Bronchial epithelial cell (primary cell): ENCODE measurements at regions not wholly inside any gene's neighbourhood (a gene's known extent, or its start where the extent isn't known, plus 50 kb on each side); places are given as distances from the start of the nearest gene placed in this dataset.

ENCODE experiments used
- DNase-seq: peaks from one replicate; pipeline ENCODE4 v3.0.0-alpha.2; 2010; ENCODE audit warnings: low read depth
- FAIRE-seq: peaks from 2 replicates; lab custom pipeline; 2011; peaks lifted over from hg19 to GRCh38; lab: Jason Lieb, UNC
- H3K27me3 ChIP-seq: 2 replicates; pipeline ENCODE4 v1.5.1; 2011; ENCODE audit warnings: low read length; ENCODE audit not compliant: control insufficient read depth, insufficient read depth
- H3K36me3 ChIP-seq: 2 replicates; pipeline ENCODE4 v1.5.1; 2011; ENCODE audit warnings: low read length; ENCODE audit not compliant: control insufficient read depth, insufficient read depth
- H3K4me3 ChIP-seq: 2 replicates; pipeline ENCODE4 v1.5.1; 2011; ENCODE audit warnings: mild to moderate bottlenecking, low read depth, low read length, control low read depth
- TF ChIP-seq, protein P1 (sequence below): IDR thresholded peaks from 2 replicates; pipeline ENCODE4 v1.5.1; 2011; ENCODE audit warnings: mild to moderate bottlenecking, moderate library complexity, low read length, control low read depth, inconsistent platforms; ENCODE audit not compliant: insufficient read depth, severe bottlenecking

DNA sequence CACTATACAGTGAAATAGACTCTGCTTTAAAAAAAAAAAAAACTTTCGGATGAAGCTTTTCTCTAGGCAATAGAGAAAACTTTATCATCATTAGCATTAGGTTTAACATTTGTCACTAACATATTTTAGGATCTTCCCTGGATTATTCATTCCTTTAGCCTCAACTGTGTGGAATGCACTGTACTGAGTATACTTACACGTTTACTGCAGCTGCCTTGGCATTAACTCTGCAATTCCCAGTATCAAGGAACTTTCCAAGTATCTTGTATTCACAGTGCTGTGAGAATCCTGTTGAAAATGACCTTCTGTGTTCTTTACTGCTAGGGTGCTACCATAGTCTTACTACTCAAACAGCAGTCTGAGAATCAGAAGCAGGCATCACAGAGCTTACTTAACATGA is 328.2 kb upstream of the COL3A1 start:
- Histone ChIP-seq H3K4me3 (no peak overlapping the region), H3K36me3 (no peaks in the 10 kb centered on the region), H3K27me3 (no peaks in the 10 kb centered on the region)
- no peak for FAIRE-seq
- DNase-seq: no peak
- TF ChIP-seq, protein P1, sequence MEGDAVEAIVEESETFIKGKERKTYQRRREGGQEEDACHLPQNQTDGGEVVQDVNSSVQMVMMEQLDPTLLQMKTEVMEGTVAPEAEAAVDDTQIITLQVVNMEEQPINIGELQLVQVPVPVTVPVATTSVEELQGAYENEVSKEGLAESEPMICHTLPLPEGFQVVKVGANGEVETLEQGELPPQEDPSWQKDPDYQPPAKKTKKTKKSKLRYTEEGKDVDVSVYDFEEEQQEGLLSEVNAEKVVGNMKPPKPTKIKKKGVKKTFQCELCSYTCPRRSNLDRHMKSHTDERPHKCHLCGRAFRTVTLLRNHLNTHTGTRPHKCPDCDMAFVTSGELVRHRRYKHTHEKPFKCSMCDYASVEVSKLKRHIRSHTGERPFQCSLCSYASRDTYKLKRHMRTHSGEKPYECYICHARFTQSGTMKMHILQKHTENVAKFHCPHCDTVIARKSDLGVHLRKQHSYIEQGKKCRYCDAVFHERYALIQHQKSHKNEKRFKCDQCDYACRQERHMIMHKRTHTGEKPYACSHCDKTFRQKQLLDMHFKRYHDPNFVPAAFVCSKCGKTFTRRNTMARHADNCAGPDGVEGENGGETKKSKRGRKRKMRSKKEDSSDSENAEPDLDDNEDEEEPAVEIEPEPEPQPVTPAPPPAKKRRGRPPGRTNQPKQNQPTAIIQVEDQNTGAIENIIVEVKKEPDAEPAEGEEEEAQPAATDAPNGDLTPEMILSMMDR: no peak

DNA sequence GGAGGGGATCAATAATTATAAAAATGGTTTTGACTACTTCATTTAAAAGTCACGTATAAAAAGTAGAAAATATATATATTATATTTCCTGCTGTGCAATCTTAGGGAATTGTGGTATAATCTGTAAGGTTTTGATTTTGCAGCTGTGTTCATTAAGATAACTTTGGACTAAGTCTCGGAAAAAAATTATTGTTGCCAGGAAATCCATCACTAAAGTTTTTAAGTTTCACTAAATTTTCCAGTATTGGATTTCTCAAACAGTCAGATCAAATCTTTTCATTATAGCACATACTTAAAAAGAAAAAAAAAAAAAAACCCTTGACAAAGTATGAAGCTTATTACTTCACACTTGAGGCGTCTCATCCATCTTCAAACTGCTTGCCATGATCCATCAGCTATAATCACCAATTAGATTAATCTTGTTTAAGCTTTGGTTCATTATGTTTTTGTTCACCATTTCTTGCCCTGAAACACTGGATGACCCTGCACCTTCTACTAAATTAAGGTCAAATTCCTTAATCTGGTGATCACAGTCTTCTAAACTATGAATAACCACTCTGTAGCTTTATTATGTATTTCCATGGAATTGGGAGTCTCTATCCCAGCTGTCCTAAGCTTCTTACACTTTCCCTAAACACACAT is 326.6 kb upstream of the COL3A1 start:
- DNase-seq: no peak
- Histone ChIP-seq H3K4me3 (no peak overlapping the region), H3K36me3 (no peaks in the 10 kb centered on the region), H3K27me3 (no peaks in the 10 kb centered on the region)
- TF ChIP-seq, protein P1: no peak
- FAIRE-seq: no peak

DNA sequence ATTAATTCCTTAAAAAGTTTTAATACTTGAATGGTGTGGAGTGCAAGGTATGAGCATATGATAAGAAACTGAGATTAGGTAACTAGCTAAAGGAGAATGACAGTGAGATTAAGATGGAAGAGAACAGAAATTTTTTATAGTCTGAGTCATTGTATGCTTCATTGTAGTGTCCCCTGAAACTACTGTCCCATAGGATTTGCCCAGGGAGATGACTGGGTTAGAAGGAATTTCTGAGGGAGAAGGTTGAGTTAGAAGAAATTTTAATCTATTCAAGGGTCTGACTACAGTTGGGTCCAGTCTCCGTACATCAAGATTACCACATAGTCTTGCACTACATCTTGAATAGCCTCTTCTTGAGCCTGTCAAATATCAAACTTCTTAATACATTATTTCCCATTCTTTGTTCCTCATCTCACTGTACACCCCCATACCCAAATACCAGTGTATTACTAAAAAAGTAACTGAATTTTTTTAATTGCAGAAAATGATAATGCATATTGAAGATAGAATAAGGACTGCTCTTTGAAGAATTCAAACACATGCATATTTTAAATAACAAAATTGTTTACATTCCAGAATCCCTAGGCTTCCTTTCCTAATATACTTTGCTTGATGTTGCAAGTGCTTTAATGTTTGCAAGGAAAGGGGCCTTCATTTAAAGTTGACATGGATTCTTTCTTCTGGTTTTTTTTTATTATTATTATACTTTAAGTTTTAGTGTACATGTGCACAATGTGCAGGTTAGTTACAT is 314.3 kb upstream of the COL3A1 start:
- TF ChIP-seq, protein P1: no peak
- peak; percentile 44 for DNase-seq
- no peak for FAIRE-seq
- Histone ChIP-seq H3K4me3 (no peak overlapping the region), H3K27me3 (no peaks in the 10 kb centered on the region), H3K36me3 (no peaks in the 10 kb centered on the region)

DNA sequence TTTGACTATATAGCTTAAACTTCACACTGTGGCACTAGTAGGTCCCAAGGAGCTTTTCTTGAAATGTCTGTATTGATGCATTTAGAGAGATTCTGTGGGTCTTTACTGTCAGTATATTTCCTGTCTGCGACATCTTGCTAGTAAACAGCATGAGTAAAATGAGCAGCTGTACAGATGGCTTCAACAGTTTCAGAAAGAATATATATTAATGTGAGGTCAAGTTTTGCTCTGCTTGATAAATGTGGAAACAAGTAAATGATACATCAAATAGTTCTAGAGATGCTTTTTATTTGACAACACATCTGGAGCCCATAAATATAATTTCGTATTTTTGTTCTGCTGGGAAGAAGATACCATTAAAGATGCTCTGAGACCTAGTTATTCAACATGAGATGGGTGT is 310.9 kb upstream of the COL3A1 start:
- no peaks in the 10 kb centered on the region for H3K36me3 ChIP-seq
- H3K4me3 ChIP-seq: no peak overlapping the region
- TF ChIP-seq, protein P1: no peak
- FAIRE-seq (no peak), DNase-seq (no peak)
- H3K27me3 ChIP-seq: no peaks in the 10 kb centered on the region

DNA sequence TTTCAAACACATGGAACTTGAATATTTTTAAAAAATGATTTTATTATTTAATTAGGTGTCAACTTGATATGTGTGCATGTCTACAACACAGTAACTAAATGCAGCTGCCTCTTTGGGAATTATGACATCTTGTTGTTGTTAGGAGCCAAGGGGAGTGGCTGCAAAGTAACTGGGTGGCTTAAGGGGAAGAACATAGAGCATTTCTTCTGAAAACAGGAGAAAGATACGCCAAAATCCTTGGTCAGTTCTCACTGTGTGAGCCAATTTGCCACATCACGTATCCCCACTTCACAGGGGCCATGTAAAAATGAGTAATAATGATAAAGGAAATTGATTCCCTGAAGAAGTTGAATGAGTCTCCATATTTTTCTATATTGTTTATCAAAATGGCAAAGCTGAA is 309.8 kb upstream of the COL3A1 start:
- Histone ChIP-seq H3K27me3 (no peaks in the 10 kb centered on the region), H3K4me3 (no peak overlapping the region), H3K36me3 (no peaks in the 10 kb centered on the region)
- TF ChIP-seq, protein P1: no peak
- FAIRE-seq: no peak
- DNase-seq: no peak
